GM18868 (cell line): ENCODE measurements at regions not wholly inside any gene's neighbourhood (a gene's known extent, or its start where the extent isn't known, plus 50 kb on each side); places are given as distances from the start of the nearest gene placed in this dataset.
"Not testable (repeated sequence)": the region's sequence is repeated elsewhere in the genome, so short reads cannot be mapped to it uniquely, and the experiment has no call there.

Experiments
- ATAC-seq: cut with Tn5 transposase; IDR thresholded peaks from one replicate; pipeline ENCODE4 v1.9.1; 2021; ENCODE audit warnings: mild to moderate bottlenecking, moderate library complexity; ENCODE audit not compliant: unreplicated experiment

DNA sequence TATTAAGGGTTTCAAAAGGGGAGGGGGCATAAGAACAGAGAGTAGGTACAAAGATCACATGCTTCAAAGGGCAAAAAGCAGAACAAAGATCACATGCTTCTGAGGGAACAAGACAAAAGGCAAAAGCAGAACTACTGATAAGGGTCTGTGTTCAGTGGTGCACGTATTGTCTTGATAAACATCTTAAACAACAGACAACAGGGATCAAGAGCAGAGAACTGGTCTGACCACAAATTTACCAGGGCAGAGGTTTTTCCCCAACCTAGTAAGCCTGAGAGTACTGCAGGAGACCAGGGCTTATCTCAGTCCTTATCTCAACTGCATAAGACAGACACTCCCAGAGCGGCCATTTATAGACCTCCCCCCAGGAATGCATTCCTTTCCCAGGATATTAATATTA is 900.2 kb upstream of the PRKX start:
- ATAC-seq: not testable (repeated sequence)

DNA sequence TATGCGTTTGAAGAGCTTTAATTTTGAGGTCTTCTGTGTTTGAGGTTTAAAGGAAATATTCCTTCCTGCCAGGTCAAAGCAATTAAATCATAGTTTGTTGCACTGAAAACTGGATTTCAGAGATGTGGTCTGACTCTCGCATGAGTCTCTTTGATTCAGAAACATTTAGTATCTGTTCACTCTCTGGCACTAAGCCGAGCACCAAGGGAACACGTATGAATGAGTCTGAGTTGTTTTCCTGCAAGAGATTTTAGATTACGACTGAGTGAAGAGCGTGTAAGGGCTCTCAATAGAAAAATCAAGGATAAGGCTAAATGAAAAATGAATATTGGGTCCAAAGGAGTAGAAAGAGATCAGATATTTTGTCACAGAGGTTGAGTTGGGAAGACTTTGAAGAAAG is 875.4 kb upstream of the PRKX start:
- ATAC-seq: no peak

DNA sequence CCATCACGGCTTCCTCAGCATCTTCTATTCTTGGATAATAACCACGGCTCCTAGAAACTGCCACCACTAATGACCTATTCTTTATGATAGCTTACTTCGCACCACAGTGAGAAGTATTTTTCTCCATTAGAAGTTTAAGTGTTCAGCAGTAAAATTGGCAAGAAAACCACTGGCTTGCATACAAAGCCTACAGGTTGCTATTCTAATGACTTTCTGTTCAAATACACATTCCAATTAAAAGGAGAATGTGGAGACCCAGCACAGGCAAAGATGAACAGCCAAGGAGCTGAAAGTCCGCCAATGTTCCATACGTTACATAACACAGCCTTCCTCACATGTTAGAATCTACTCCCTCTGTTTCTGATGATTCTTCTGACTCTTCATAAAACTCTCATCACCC is 875.0 kb upstream of the PRKX start:
- no peak for ATAC-seq

DNA sequence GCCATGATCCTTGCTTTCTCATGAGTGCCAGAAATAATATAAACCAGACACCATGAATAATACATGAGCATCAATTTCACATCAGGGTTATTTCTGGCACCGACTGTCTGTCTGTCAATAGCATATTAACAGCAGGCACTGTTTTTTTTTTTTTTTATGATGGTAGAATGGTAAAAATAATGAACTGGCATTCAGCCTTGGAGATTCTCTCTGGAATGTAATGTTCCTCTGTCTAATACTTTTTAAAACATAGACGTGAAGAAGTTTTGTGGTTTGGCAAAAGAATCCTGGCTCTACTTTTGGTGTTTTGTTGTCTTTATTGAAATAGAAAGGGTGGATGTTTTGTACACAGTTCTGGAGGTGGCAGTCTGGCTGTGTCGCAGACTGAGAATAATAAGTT is 874.6 kb upstream of the PRKX start:
- ATAC-seq: no peak

GRCh38 chrX:4579999-4580398 is 866.5 kb upstream of the PRKX start:
- ATAC-seq: no peak

DNA sequence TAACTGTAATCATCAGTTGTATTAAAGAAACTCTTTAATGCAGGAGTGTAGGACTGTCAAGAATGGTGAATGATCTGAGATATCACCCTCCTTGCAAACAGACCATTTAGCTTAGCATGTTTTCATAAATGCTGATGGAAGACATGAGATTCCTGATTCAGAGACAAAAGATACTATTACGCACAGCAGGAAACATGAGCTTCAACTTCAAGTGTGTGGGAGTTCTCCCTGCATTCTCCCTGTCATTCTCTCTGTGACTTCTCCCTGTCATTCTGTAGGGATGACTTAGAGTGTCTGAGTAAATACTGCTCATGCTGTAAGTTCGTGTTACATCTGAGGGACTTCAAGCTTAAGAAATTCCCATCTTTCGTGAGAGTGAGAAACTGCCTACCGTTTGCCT is 866.0 kb upstream of the PRKX start:
- ATAC-seq: no peak

DNA sequence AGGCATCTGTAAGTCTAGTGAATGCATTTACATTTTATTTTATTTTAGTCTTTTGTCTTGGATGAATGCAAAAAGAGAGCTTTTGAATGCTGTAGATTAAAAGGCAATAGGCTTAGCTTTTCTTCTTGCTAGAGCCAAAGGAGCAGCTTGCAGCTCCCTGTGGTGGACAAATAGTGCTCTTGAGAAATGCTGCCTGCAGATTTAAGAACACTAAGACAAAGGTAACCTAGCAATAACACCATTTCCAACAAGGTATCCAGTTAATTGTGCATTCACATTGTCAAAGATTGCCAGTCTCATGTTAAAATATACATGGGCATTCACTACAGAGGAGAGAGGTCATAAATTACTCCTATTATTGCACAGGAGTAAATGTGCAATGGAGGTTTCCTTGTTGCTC is 859.2 kb upstream of the PRKX start:
- ATAC-seq: no peak

GRCh38 chrX:4570151-4570550 is 856.7 kb upstream of the PRKX start:
- ATAC-seq: no peak

DNA sequence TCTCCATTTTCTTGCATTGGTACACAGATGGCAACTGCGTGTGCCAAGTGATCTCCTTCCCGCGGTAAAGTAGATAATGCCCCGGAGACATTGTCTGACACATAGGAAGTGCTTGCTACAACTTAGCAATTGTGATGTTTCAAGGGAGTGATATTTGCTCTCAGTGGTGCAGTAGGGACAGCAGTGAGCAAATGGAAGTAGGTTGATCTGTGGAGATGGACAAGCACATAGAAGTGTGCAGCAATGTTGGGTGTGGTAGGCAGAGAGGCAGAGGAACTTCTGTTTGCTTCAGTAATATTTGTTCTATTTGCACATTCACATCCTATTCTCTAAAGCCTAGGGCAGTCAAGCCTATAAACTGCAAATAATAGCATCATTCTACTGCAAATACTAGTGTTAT is 846.7 kb upstream of the PRKX start:
- no peak for ATAC-seq

DNA sequence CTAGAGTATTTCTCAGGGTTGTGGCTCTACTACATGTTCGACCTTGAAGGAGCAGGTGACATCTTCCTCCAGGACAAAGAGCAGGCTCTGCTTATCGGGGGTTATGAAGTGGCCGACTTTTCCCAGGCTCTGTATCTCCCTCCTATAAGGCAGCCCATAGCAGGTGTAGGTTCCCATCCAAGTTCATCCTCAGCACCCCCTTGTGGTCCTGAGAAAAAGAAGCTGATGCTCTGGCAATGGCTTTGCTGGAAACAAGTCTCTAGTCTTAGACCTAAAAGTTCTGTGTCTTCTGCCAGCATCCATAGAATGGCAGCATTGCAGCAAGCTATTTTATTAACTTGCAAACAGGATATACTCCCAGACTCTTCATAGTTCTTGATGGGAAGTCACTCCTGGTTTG is 836.6 kb upstream of the PRKX start:
- ATAC-seq: no peak

- no peak for ATAC-seq
Observed at GRCh38 chrX:4547213-4547836, 833.9 kb upstream of the PRKX start.

GRCh38 chrX:4546178-4546577 is 832.7 kb upstream of the PRKX start:
- ATAC-seq: not testable (repeated sequence)

DNA sequence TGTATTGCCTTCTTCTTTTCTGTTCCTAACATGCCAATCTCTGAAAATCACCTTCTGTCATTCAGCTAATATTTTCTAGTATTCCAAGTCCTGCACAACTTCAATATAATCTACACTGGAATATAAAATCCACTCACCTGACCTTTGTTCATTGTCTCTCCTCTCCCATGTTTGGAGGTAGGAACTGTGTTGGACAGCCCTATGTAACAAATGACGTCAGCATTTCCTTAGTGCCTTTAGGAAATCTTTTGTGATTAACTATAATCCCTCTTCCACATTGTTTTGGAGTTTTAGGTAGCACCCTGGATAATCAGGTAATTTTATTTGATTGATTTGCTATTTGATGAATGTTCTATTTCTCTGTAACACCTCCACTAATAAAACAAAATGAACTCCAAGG is 814.8 kb upstream of the PRKX start:
- ATAC-seq: no peak

DNA sequence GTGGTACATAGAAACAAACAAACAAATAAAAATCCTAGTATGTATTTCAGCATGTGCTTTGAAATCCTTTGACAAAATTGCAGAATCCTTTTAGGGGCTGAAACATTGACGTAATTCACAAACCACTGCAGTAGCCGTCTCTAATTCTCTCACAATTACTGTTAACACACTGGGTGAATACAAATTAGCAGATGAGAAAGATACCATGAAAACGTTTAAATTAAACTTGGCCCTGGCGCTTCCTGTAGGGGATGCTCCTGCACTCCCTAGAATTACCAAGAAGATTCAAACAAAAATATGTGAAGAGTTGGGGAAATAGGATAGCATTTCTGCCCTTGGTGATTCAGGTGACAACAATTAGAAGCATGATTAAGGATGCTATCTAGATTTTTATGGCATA is 772.5 kb upstream of the PRKX start:
- no peak for ATAC-seq

- no peak for ATAC-seq
Observed at GRCh38 chrX:4484266-4484665, 770.8 kb upstream of the PRKX start.

GRCh38 chrX:4451591-4451990 is 738.1 kb upstream of the PRKX start:
- no peak for ATAC-seq

DNA sequence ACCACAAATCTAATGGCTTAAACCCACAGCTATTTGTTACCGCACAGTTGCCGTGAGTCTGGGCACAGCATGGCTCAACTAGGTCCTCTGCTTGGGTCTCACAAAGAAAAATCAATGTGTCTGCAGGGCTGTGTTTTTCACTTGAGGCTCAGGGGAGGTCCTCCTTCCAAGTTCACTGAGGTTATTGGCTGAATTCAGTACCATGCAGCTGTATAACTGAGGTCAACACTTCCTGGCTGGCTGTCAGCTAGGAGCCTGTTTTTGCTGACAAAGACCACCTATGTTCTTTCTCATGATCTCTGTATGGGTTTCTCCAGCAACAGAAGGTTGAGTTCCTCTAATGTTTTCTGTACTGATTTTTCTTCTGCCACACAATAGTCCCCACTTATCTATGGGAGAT is 736.7 kb upstream of the PRKX start:
- no peak for ATAC-seq

- no peak for ATAC-seq
Observed at GRCh38 chrX:4435905-4436304, 722.5 kb upstream of the PRKX start.

GRCh38 chrX:4397471-4397870 is 684.0 kb upstream of the PRKX start:
- ATAC-seq: no peak

GRCh38 chrX:4382273-4382672 is 668.8 kb upstream of the PRKX start:
- no peak for ATAC-seq

- no peak for ATAC-seq
Observed at GRCh38 chrX:4380710-4381109, 667.3 kb upstream of the PRKX start.

DNA sequence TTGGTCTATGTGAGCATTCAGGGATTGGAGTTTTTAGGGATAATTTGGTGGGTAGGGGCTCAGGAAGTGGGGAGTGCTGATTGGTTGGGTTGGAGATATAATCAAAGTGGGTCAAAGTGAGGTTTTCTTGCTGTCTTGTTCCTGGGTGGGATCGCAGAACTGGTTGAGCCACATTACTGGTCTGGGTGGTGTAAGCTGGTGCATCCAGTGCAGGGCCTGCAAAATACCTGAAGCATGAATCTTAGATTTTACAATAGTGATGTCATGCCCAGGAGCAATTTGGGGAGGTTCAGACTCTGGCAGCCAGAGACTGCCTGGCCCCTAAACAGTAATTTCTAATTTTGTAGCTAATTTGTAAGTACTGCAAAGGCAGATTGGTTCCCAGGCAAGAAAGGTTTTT is 665.6 kb upstream of the PRKX start:
- no peak for ATAC-seq

DNA sequence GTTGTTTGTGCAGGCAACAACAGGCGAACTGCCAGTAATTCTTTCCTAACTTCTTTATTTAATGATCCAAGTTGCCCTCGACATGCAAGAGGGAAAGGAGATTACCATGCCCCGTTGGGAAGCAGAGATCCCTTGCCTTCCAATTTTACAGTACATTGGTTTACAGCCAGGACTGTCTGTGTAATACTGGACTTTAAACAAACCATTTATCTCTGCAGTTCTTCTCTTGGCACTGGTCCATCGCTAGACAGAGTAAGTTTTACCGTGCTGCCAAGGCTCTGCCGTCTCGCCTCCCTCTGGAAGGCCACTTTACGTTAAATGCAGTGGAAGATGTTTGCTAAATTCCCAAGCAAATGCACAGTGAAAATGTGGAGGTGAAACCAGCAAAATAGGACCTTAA is 660.3 kb upstream of the PRKX start:
- no peak for ATAC-seq

GRCh38 chrX:4358577-4358976 is 645.1 kb upstream of the PRKX start:
- no peak for ATAC-seq
